ENCODE measurements at regions not wholly inside any gene's neighbourhood (a gene's known extent, or its start where the extent isn't known, plus 50 kb on each side); places are given as distances from the start of the nearest gene placed in this dataset.

GRCh38 chr14:57136669-57137328 lies 131.9 kb downstream of the EXOC5 start:
- TF ChIP-seq POLR2A (IDR thresholded peaks at IDR 0.05) (no peak), CTCF (IDR thresholded peaks at IDR 0.05) (no peak)

Measured in right lobe of liver (tissue), 4 donors.